ENCODE measurements at regions not wholly inside any gene's neighbourhood (a gene's known extent, or its start where the extent isn't known, plus 50 kb on each side); places are given as distances from the start of the nearest gene placed in this dataset.

DNA sequence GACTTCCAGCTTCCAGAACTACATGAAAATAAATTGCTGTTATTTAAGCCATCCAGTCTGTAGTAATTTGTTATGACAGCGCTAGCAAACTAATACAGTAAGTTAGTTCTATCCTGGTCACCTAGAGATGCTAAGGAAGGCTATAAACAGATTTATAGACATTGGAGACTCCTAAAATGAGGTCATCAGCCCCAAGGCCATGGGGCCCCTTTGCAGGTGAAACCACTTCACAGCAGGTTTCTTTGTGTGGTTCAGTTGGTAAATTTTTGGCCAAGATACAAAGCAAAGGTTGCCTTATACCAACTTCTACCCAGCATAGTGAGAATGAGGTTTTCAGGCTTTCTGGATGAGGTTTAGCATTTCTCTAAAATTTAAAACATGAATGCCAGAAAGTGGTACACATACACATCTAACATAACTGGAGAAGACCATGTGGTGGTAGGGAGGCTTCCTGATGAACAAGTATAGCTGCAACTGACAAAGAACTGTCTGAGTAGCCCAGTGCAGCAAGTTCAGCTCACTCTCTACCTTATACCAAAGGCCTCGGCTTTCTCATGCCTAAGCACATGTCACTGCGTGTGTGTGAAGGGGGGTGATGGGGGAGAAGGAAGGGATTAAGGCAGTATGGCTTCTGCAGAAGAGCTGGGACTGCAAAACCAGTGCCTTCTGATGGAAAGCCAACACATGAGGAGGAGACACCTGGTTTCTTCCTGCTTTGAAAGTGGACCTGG is 264.6 kb upstream of the TAS2R1 start (continued):
- TF ChIP-seq EEA1 (CRISPR knock-in tag; IDR thresholded peaks at IDR 0.05; ENCODE audit: borderline replicate concordance) (no peak), NFE2 (CRISPR knock-in tag; IDR thresholded peaks at IDR 0.05) (no peak), ZZZ3 (CRISPR knock-in tag; IDR thresholded peaks at IDR 0.05; ENCODE audit: borderline replicate concordance) (no peak)
- TF ChIP-seq, protein P1, sequence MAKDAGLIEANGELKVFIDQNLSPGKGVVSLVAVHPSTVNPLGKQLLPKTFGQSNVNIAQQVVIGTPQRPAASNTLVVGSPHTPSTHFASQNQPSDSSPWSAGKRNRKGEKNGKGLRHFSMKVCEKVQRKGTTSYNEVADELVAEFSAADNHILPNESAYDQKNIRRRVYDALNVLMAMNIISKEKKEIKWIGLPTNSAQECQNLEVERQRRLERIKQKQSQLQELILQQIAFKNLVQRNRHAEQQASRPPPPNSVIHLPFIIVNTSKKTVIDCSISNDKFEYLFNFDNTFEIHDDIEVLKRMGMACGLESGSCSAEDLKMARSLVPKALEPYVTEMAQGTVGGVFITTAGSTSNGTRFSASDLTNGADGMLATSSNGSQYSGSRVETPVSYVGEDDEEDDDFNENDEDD (CRISPR knock-in tag; IDR thresholded peaks at IDR 0.05; ENCODE audit: borderline replicate concordance), result no peak
- TF ChIP-seq, protein P2, sequence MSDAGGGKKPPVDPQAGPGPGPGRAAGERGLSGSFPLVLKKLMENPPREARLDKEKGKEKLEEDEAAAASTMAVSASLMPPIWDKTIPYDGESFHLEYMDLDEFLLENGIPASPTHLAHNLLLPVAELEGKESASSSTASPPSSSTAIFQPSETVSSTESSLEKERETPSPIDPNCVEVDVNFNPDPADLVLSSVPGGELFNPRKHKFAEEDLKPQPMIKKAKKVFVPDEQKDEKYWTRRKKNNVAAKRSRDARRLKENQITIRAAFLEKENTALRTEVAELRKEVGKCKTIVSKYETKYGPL (CRISPR knock-in tag; IDR thresholded peaks at IDR 0.05), result no peak

DNA sequence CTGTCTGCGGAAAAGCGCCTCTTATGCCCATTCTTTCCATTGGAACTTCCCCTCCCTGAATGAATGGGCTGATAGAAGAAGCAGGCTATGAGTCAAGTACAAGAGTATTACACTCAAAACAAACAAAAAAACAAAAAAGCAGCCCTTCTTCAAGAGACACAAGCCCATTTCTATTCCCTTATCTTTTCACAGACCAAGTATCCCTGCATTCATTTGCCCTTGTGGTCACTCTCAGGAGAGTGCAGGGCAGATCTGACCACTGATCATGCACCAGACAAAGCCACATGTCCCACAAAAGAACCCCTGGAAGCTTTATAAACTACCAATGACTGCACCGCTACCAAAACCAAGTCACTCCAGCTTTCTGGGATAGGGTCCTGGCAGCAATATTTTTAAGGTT is 262.5 kb upstream of the TAS2R1 start:
- in situ Hi-C loops (cut with HindIII; ENCODE audit: extremely low pct_ligation_motif_present, low pct_unique_long_range_greater_than_20kb) (no loop called here), intact Hi-C loops (cut with micrococcal nuclease; ENCODE audit: unreplicated experiment) (no loop called here)
- Histone ChIP-seq H3K4me3 (replicated peaks in 1 of 3; ENCODE audit: insufficient read depth in 1 of 3, low read depth in 2 of 3, low read length in 3 of 3) (no peak overlapping the region), H3K27ac (ENCODE audit: extremely low read length, insufficient read depth, low read length) (no peak overlapping the region), H4K20me1 (ENCODE audit: insufficient read depth, low read length) (no peaks in the 10 kb centered on the region), H3K4me2 (ENCODE audit: low read depth, low read length) (no peak overlapping the region), H3K79me2 (ENCODE audit: insufficient read depth, low read length) (no peaks in the 10 kb centered on the region), H3K36me3 (replicated peaks in 1 of 2; ENCODE audit: control insufficient read depth in 1 of 2, insufficient read depth in 2 of 2, low read length in 2 of 2) (no peaks in the 10 kb centered on the region), H3K9ac (ENCODE audit: insufficient read depth, low read depth, low read length) (no peak overlapping the region), H3K9me3 (ENCODE audit: low read length) (no peaks in the 10 kb centered on the region), H3K4me1 (ENCODE audit: insufficient read depth, low read length) (no peaks in the 10 kb centered on the region), H3K27me3 (ENCODE audit: control insufficient read depth in 1 of 2, insufficient read depth in 2 of 2, low read length in 2 of 2) (peaks cover 0 to 6% of the 10 kb centered on the region in 2 experiments; a peak in 1 of 5 replicates), H2AFZ (ENCODE audit: low read length) (no peak overlapping the region)
- 21% methylated on average over 3 of the region's 3 CpGs for WGBS (ENCODE audit: low lambda C conversion rate)
- ChIA-PET POLR2A (no interaction called here), CTCF (ENCODE audit: low intra/inter-chr PET ratio, low total read pairs) (no interaction called here)
- no peak for ATAC-seq
- no peak for DNase-seq (ENCODE audit: low spot score)
- TF ChIP-seq SYNCRIP (IDR thresholded peaks at IDR 0.05; ENCODE audit: insufficient read depth, low read depth, low read length) (no peak), ZNF234 (CRISPR knock-in tag; conservative IDR thresholded peaks at IDR 0.05) (no peak), ZNF678 (CRISPR knock-in tag; IDR thresholded peaks at IDR 0.05) (no peak), SIX4 (CRISPR knock-in tag; IDR thresholded peaks at IDR 0.05) (no peak), ZNF674 (CRISPR knock-in tag; IDR thresholded peaks at IDR 0.05; ENCODE audit: low read depth) (no peak), SP2 (CRISPR knock-in tag; IDR thresholded peaks at IDR 0.05) (no peak), MIXL1 (CRISPR knock-in tag; IDR thresholded peaks at IDR 0.05) (no peak)
- TF ChIP-seq, protein P3, sequence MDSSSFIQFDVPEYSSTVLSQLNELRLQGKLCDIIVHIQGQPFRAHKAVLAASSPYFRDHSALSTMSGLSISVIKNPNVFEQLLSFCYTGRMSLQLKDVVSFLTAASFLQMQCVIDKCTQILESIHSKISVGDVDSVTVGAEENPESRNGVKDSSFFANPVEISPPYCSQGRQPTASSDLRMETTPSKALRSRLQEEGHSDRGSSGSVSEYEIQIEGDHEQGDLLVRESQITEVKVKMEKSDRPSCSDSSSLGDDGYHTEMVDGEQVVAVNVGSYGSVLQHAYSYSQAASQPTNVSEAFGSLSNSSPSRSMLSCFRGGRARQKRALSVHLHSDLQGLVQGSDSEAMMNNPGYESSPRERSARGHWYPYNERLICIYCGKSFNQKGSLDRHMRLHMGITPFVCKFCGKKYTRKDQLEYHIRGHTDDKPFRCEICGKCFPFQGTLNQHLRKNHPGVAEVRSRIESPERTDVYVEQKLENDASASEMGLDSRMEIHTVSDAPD (CRISPR knock-in tag; IDR thresholded peaks at IDR 0.05), result no peak
- TF ChIP-seq, protein P4, sequence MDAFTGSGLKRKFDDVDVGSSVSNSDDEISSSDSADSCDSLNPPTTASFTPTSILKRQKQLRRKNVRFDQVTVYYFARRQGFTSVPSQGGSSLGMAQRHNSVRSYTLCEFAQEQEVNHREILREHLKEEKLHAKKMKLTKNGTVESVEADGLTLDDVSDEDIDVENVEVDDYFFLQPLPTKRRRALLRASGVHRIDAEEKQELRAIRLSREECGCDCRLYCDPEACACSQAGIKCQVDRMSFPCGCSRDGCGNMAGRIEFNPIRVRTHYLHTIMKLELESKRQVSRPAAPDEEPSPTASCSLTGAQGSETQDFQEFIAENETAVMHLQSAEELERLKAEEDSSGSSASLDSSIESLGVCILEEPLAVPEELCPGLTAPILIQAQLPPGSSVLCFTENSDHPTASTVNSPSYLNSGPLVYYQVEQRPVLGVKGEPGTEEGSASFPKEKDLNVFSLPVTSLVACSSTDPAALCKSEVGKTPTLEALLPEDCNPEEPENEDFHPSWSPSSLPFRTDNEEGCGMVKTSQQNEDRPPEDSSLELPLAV (CRISPR knock-in tag; conservative IDR thresholded peaks at IDR 0.05; ENCODE audit: low read depth), result no peak
- no TSS peak for BruUV-seq (replicated peaks)
- FAIRE-seq, result no peak
